ENCODE measurements at regions not wholly inside any gene's neighbourhood (a gene's known extent, or its start where the extent isn't known, plus 50 kb on each side); places are given as distances from the start of the nearest gene placed in this dataset.

DNA sequence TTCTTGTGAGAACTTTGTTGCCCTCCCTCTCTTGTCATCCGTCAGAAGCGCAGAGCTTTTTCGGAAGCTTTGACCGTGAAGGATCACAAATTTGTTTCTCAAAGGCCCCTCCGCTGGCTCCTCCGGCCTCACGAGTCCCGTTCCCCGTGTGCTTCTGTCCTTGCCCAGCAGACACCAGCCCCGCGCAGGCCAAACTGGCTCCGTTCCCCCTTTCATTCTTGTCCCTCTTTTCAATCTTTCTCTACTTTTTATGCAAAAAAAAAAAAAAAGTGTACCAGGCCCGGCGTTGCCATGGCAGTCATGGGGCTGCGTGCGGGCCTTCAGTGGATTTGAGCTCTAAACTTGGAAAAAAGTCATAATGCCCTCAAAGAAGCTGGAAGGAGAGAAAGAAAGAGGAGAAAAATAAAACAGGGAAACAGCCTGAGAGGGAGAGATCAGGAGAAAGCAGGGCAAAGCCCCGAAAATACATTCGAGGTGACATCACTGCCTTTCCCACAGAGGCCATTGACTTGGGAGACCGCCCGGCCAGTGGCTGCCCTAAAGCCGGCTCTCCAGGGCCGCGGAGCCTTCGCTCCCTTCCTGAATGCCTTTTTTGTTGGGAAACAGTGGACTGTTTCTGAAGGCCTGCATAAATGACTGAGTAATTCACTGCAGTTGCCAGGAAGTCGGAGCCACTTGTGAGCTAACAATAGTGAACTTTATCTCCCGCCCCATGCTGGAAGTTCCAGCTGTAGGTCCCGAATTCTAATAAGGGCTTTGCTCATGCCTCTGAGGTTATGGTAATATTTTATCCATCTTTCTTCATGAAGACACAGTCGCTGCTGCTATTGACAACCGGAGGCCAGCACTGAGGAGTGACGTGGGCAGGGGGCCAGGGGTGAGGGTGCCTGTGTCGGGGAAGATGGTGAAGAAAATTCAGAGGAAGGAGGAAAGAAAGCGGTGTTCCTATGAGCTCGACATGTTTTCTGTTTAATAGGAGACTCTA is 670.9 kb downstream of the QKI start:
- POLR2A ChIA-PET = no interaction called here
- no peak overlapping the region for H3K27ac ChIP-seq (ENCODE audit: low read depth, low read length)
- intact Hi-C loops (cut with micrococcal nuclease) = no loop called here
- no peaks in the 10 kb centered on the region for H3K27me3 ChIP-seq (ENCODE audit: insufficient read depth, low read length)
- DNase-seq (ENCODE audit: low read depth, low spot score) (no peak), ATAC-seq (no peak)
- H3K9ac ChIP-seq (ENCODE audit: low read length) = no peak overlapping the region
- H3K36me3 ChIP-seq (ENCODE audit: control insufficient read depth in 1 of 2, insufficient read depth in 2 of 2, low read length in 2 of 2) = no peaks in the 10 kb centered on the region
- no peak overlapping the region for H3K4me2 ChIP-seq (ENCODE audit: low read length)
- BruUV-seq (replicated peaks) = no TSS peak
- no peaks in the 10 kb centered on the region for H3K79me2 ChIP-seq (ENCODE audit: insufficient read depth, low read length)
- H3K9me3 ChIP-seq (ENCODE audit: control insufficient read depth in 1 of 2, insufficient read depth in 1 of 2, low read depth in 1 of 2, low read length in 2 of 2) = no peaks in the 10 kb centered on the region
- no peak overlapping the region for H2AFZ ChIP-seq (ENCODE audit: low read depth, low read length, poor library complexity, severe bottlenecking)
- no peak overlapping the region for H3K4me3 ChIP-seq (replicated peaks in 1 of 2; ENCODE audit: low read depth in 1 of 2, low read length in 2 of 2)
- no peaks in the 10 kb centered on the region for H4K20me1 ChIP-seq (ENCODE audit: insufficient read depth)
- CTCF ChIA-PET = no interaction called here
- no peak for TF ChIP-seq FOSL1 (IDR thresholded peaks at IDR 0.05; ENCODE audit: low read depth)
- TF ChIP-seq EZH2phosphoT487 (IDR thresholded peaks at IDR 0.05; ENCODE audit: borderline replicate concordance) = no peak
- TF ChIP-seq, protein P1, sequence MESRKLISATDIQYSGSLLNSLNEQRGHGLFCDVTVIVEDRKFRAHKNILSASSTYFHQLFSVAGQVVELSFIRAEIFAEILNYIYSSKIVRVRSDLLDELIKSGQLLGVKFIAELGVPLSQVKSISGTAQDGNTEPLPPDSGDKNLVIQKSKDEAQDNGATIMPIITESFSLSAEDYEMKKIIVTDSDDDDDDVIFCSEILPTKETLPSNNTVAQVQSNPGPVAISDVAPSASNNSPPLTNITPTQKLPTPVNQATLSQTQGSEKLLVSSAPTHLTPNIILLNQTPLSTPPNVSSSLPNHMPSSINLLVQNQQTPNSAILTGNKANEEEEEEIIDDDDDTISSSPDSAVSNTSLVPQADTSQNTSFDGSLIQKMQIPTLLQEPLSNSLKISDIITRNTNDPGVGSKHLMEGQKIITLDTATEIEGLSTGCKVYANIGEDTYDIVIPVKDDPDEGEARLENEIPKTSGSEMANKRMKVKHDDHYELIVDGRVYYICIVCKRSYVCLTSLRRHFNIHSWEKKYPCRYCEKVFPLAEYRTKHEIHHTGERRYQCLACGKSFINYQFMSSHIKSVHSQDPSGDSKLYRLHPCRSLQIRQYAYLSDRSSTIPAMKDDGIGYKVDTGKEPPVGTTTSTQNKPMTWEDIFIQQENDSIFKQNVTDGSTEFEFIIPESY (IDR thresholded peaks at IDR 0.05; ENCODE audit: extremely low read depth, insufficient replicate concordance, low read length) = no peak
- TF ChIP-seq YY1 (IDR thresholded peaks at IDR 0.05; ENCODE audit: extremely low read depth, insufficient replicate concordance, low read depth, low read length) = no peak
- no peak for TF ChIP-seq SP1 (IDR thresholded peaks at IDR 0.05; ENCODE audit: low read depth)
- TF ChIP-seq SIN3A (IDR thresholded peaks at IDR 0.05; ENCODE audit: low read depth) = no peak
- TF ChIP-seq POLR2AphosphoS5 (IDR thresholded peaks at IDR 0.05; ENCODE audit: low read depth, low read length) = no peak
- no peak for TF ChIP-seq EGR1 (IDR thresholded peaks at IDR 0.05; ENCODE audit: low read depth)
- no peaks in the 10 kb centered on the region for H3K4me1 ChIP-seq (ENCODE audit: control insufficient read depth in 1 of 2, insufficient read depth in 2 of 2, low read length in 2 of 2)
- RAD21 ChIA-PET (ENCODE audit: low non-redundant PET in 1 of 2, low total read pairs in 2 of 2, uncharacterized antibody in 2 of 2, unreplicated experiment in 2 of 2) = no interaction called here
- no peaks in the 10 kb centered on the region for H3K9me2 ChIP-seq (ENCODE audit: insufficient read depth)
